ENCODE measurements at regions not wholly inside any gene's neighbourhood (a gene's known extent, or its start where the extent isn't known, plus 50 kb on each side); places are given as distances from the start of the nearest gene placed in this dataset.

DNA sequence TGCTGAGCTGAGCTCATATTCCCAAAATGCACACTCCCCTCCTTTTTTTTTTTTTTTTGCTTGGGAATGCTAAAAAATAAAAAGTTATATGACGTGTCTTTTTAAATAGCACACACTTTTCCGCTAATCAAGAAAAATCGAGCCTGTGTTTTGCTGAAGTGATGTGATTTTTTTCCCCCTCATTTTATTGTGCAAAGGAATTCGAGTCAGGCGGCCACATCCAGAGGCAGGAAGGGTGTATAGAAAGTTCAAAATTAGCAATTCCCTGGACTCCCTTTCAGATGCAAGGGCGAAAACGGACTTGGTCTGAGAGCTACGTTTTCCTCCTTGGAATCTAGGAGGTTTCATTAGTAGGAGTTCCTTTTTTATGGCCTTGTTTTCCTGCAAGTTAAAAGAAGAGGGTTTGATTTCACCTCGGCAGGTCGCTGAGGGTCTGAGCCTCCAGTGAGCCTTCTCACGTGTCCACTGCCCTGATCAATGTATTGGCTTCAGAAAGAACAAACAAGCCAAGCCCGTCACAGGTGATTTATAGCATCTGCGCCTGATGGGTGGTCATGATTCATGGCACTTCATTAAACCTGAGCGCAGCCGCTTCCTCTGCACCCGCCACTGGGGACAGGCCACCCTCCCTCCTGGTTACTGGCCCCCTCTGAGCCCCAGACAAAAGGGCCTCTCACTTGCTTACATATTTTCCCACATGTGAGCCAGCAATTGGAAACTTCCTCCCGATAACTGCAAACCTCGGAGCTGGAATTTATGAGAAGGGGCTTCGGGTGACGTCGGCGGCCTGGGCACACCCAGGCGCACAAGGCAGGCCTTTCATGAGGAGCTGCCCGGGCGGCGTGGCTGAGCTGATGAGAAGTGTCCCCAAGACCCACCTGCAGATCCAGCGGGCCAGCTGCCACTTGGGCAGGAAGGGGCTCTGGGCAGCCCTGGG is 64.4 kb upstream of the LINC01488 start:
- no peak for TF ChIP-seq YY1 (IDR thresholded peaks at IDR 0.05; ENCODE audit: extremely low read depth, insufficient replicate concordance, low read depth, low read length)
- no peak for TF ChIP-seq ELF1 (IDR thresholded peaks at IDR 0.05; ENCODE audit: borderline replicate concordance, low read depth)
- no peak for TF ChIP-seq CEBPB (IDR thresholded peaks at IDR 0.05; ENCODE audit: low read depth)
- TF ChIP-seq ZFX (IDR thresholded peaks at IDR 0.05): no peak
- no peak for TF ChIP-seq EZH2 (IDR thresholded peaks at IDR 0.05)
- no peak for TF ChIP-seq FOSL1 (IDR thresholded peaks at IDR 0.05; ENCODE audit: low read depth)
- TF ChIP-seq, protein P1, sequence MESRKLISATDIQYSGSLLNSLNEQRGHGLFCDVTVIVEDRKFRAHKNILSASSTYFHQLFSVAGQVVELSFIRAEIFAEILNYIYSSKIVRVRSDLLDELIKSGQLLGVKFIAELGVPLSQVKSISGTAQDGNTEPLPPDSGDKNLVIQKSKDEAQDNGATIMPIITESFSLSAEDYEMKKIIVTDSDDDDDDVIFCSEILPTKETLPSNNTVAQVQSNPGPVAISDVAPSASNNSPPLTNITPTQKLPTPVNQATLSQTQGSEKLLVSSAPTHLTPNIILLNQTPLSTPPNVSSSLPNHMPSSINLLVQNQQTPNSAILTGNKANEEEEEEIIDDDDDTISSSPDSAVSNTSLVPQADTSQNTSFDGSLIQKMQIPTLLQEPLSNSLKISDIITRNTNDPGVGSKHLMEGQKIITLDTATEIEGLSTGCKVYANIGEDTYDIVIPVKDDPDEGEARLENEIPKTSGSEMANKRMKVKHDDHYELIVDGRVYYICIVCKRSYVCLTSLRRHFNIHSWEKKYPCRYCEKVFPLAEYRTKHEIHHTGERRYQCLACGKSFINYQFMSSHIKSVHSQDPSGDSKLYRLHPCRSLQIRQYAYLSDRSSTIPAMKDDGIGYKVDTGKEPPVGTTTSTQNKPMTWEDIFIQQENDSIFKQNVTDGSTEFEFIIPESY (IDR thresholded peaks at IDR 0.05; ENCODE audit: extremely low read depth, insufficient replicate concordance, low read length): no peak
- no peak for TF ChIP-seq EGR1 (IDR thresholded peaks at IDR 0.05; ENCODE audit: low read depth)
- ATAC-seq: no peak
- BruUV-seq (replicated peaks): no TSS peak
- Histone ChIP-seq H3K4me3 (replicated peaks in 1 of 2; ENCODE audit: low read depth in 1 of 2, low read length in 2 of 2) (no peak overlapping the region), H3K4me2 (ENCODE audit: low read length) (no peak overlapping the region), H3K79me2 (ENCODE audit: insufficient read depth, low read length) (no peaks in the 10 kb centered on the region), H3K4me1 (ENCODE audit: control insufficient read depth in 1 of 2, insufficient read depth in 2 of 2, low read length in 2 of 2) (peaks cover 16 to 40% of the 10 kb centered on the region in 2 experiments), H3K27me3 (ENCODE audit: insufficient read depth, low read length) (no peaks in the 10 kb centered on the region), H3K9me2 (ENCODE audit: insufficient read depth) (no peaks in the 10 kb centered on the region), H3K9me3 (ENCODE audit: control insufficient read depth in 1 of 2, insufficient read depth in 1 of 2, low read depth in 1 of 2, low read length in 2 of 2) (no peaks in the 10 kb centered on the region), H3K27ac (ENCODE audit: low read depth, low read length) (no peak overlapping the region), H4K20me1 (ENCODE audit: insufficient read depth) (no peaks in the 10 kb centered on the region), H2AFZ (ENCODE audit: low read depth, low read length, poor library complexity, severe bottlenecking) (no peak overlapping the region), H3K9ac (ENCODE audit: low read length) (no peak overlapping the region), H3K36me3 (ENCODE audit: control insufficient read depth in 1 of 2, insufficient read depth in 2 of 2, low read length in 2 of 2) (no peaks in the 10 kb centered on the region)
- intact Hi-C loops (cut with micrococcal nuclease): no loop called here
- no peak for DNase-seq (ENCODE audit: low read depth, low spot score)
- RAD21 ChIA-PET (ENCODE audit: low non-redundant PET in 1 of 2, low total read pairs in 2 of 2, uncharacterized antibody in 2 of 2, unreplicated experiment in 2 of 2): no interaction called here
- CTCF ChIA-PET: no interaction called here
- POLR2A ChIA-PET: no interaction called here
